Naive thymus-derived CD4-positive, alpha-beta T cell (primary cell): ENCODE measurements at regions not wholly inside any gene's neighbourhood (a gene's known extent, or its start where the extent isn't known, plus 50 kb on each side); places are given as distances from the start of the nearest gene placed in this dataset.
A peak's percentile ranks its signal among the peaks of the same experiment; 100 is the strongest.

Source experiments
- ATAC-seq: fragments of 150-1000 bp; cut with Tn5 transposase; 2 replicates; pipeline ENCODE4 v1.10.0; 2021; ENCODE audit warnings: mild to moderate bottlenecking, moderate library complexity
- CTCF ChIA-PET: fragments of 350-600 bp; sonication (Branson Sonifier 250); formaldehyde crosslinking; loops from one replicate; lab custom pipeline; 2021; ENCODE audit warnings: antibody characterized with exemption; lab: Charles Lee
- POLR2A ChIA-PET: fragments of 350-600 bp; sonication (Branson Sonifier 250); formaldehyde crosslinking; loops from one replicate; lab custom pipeline; 2021; ENCODE audit warnings: antibody characterized with exemption, inconsistent platforms; lab: Charles Lee
- DNase-seq, 9 donors: peaks; one replicate each; pipeline versions ENCODE4 v3.0.0 to v3.0.0-alpha.2; 2020 to 2022; ENCODE audit warnings: mixed read lengths in 1 of 9
- H3K27ac ChIP-seq: one replicate; pipeline ENCODE4 v1.7.0; 2013; ENCODE audit warnings: mild to moderate bottlenecking, low read depth, low read length, moderate library complexity
- H3K27me3 ChIP-seq, 2 donors: one replicate each; pipeline ENCODE4 v1.7.0; 2013; ENCODE audit warnings: low read length in 2 of 2, mild to moderate bottlenecking in 2 of 2, moderate library complexity in 2 of 2; ENCODE audit not compliant: control insufficient read depth in 2 of 2, insufficient read depth in 2 of 2
- H3K36me3 ChIP-seq, 3 experiments: 1 replicate in 2 of 3; 2 replicates in 1 of 3; pipeline ENCODE4 v1.7.0; 2013; ENCODE audit warnings: low read length in 3 of 3, mild to moderate bottlenecking in 3 of 3, moderate library complexity in 1 of 3; ENCODE audit not compliant: insufficient read depth in 3 of 3, control insufficient read depth in 2 of 3
- H3K4me1 ChIP-seq, 2 donors: one replicate each; pipeline ENCODE4 v1.7.0; 2013; ENCODE audit warnings: low read length in 2 of 2, mild to moderate bottlenecking in 2 of 2, moderate library complexity in 1 of 2; ENCODE audit not compliant: control insufficient read depth in 2 of 2, insufficient read depth in 2 of 2
- H3K4me3 ChIP-seq: 2 replicates; pipeline ENCODE4 v1.7.0; 2013; ENCODE audit warnings: mild to moderate bottlenecking, low read length
- H3K9me3 ChIP-seq, 3 experiments: 1 replicate in 2 of 3; 2 replicates in 1 of 3; pipeline ENCODE4 v1.7.0; 2013; ENCODE audit warnings: low read length in 3 of 3; ENCODE audit not compliant: control insufficient read depth in 2 of 3
- H3K27ac Mint-ChIP-seq, 9 donors: one replicate each; pipeline ENCODE4 v1.8.0; 2020 to 2022; ENCODE audit warnings: mixed read lengths in 9 of 9, mild to moderate bottlenecking in 8 of 9, moderate library complexity in 5 of 9, inconsistent platforms in 2 of 9
- H3K27me3 Mint-ChIP-seq, 5 donors: one replicate each; pipeline ENCODE4 v1.8.0; 2021 to 2022; ENCODE audit warnings: mixed read lengths in 5 of 5, mild to moderate bottlenecking in 1 of 5
- H3K36me3 Mint-ChIP-seq, 5 donors: one replicate each; pipeline ENCODE4 v1.8.0; 2020 to 2022; ENCODE audit warnings: mixed read lengths in 5 of 5, mild to moderate bottlenecking in 3 of 5, inconsistent platforms in 1 of 5
- H3K4me1 Mint-ChIP-seq, 7 donors: one replicate each; pipeline ENCODE4 v1.8.0; 2020 to 2022; ENCODE audit warnings: mixed read lengths in 7 of 7, mild to moderate bottlenecking in 3 of 7, inconsistent platforms in 1 of 7
- H3K4me3 Mint-ChIP-seq, 10 donors: one replicate each; pipeline ENCODE4 v1.8.0; 2020 to 2022; ENCODE audit warnings: mild to moderate bottlenecking in 10 of 10, mixed read lengths in 10 of 10, moderate library complexity in 6 of 10, inconsistent platforms in 2 of 10
- H3K9me3 Mint-ChIP-seq, 11 donors: one replicate each; pipeline ENCODE4 v1.8.0; 2020 to 2022; ENCODE audit warnings: mixed read lengths in 11 of 11, mild to moderate bottlenecking in 4 of 11, inconsistent platforms in 1 of 11, moderate library complexity in 1 of 11
- intact Hi-C, 2 donors: fragments of 100-400 bp; cut with micrococcal nuclease; formaldehyde crosslinking; loops; one replicate each; pipeline ENCODE4 v1.15.1; 2023

- no peaks in the 10 kb centered on the region for H3K36me3 ChIP-seq
- H3K4me1 Mint-ChIP-seq = peaks cover 0 to 10% (median 0%) of the 10 kb centered on the region in 7 donors
- intact Hi-C loops = no loop called here
- no peaks in the 10 kb centered on the region for H3K4me1 ChIP-seq
- no peaks in the 10 kb centered on the region for H3K9me3 ChIP-seq
- ATAC-seq (no peak), DNase-seq (no peak)
- no peaks in the 10 kb centered on the region for H3K27me3 ChIP-seq
- POLR2A ChIA-PET = no interaction called here
- no peak overlapping the region for H3K4me3 ChIP-seq
- peaks cover 0 to 30% (median 8%) of the 10 kb centered on the region in 5 donors for H3K27me3 Mint-ChIP-seq
- no peak overlapping the region for H3K27ac ChIP-seq
- H3K9me3 Mint-ChIP-seq = peaks cover 0 to 23% (median 11%) of the 10 kb centered on the region in 11 donors
- H3K36me3 Mint-ChIP-seq = peaks cover 0 to 10% (median 0%) of the 10 kb centered on the region in 5 donors
- CTCF ChIA-PET = no interaction called here
- no peak overlapping the region for H3K27ac Mint-ChIP-seq
- no peak overlapping the region for H3K4me3 Mint-ChIP-seq
Observed at GRCh38 chr20:60201198-60201835, 243.1 kb downstream of the CDH26 start.

- Mint-ChIP-seq H3K9me3 (peaks cover 0 to 23% (median 9%) of the 10 kb centered on the region in 11 donors), H3K4me1 (peaks cover 0 to 10% (median 0%) of the 10 kb centered on the region in 7 donors), H3K27ac (no peak overlapping the region), H3K4me3 (no peak overlapping the region), H3K27me3 (peaks cover 0 to 31% (median 8%) of the 10 kb centered on the region in 5 donors), H3K36me3 (peaks cover 0 to 10% (median 0%) of the 10 kb centered on the region in 5 donors)
- ATAC-seq (no peak), DNase-seq (no peak)
- Histone ChIP-seq H3K27me3 (no peaks in the 10 kb centered on the region), H3K9me3 (no peaks in the 10 kb centered on the region), H3K4me1 (no peaks in the 10 kb centered on the region), H3K36me3 (no peaks in the 10 kb centered on the region), H3K4me3 (no peak overlapping the region), H3K27ac (no peak overlapping the region)
- intact Hi-C loops = no loop called here
- POLR2A ChIA-PET = no interaction called here
- CTCF ChIA-PET = no interaction called here
Observed at GRCh38 chr20:60202046-60202445, 243.8 kb downstream of the CDH26 start.

GRCh38 chr20:60203451-60203850, 245.2 kb downstream of the CDH26 start:
- H3K4me1 ChIP-seq = no peaks in the 10 kb centered on the region
- H3K27ac Mint-ChIP-seq = no peak overlapping the region
- no peak overlapping the region for H3K4me3 Mint-ChIP-seq
- H3K27me3 Mint-ChIP-seq = peaks cover 0 to 27% (median 4%) of the 10 kb centered on the region in 5 donors
- no peaks in the 10 kb centered on the region for H3K36me3 ChIP-seq
- POLR2A ChIA-PET = interaction anchor here (0.7 to 1.0 kb wide), 2 partner anchors 31 to 219 kb away, joined by 4 read pairs; no protein-coding TSS in a partner anchor
- CTCF ChIA-PET = no interaction called here
- H3K27me3 ChIP-seq = no peaks in the 10 kb centered on the region
- DNase-seq (no peak), ATAC-seq (no peak)
- peaks cover 0 to 10% (median 0%) of the 10 kb centered on the region in 5 donors for H3K36me3 Mint-ChIP-seq
- no peaks in the 10 kb centered on the region for H3K9me3 ChIP-seq
- H3K4me3 ChIP-seq = no peak overlapping the region
- no peak overlapping the region for H3K27ac ChIP-seq
- peaks cover 0 to 12% (median 4%) of the 10 kb centered on the region in 11 donors for H3K9me3 Mint-ChIP-seq
- intact Hi-C loops = no loop called here
- peaks cover 0 to 10% (median 0%) of the 10 kb centered on the region in 7 donors for H3K4me1 Mint-ChIP-seq

GRCh38 chr20:60204601-60205000, 246.4 kb downstream of the CDH26 start:
- POLR2A ChIA-PET = no interaction called here
- H3K4me3 Mint-ChIP-seq = no peak overlapping the region
- H3K27ac Mint-ChIP-seq = no peak overlapping the region
- no peaks in the 10 kb centered on the region for H3K9me3 ChIP-seq
- ATAC-seq = no peak
- peaks cover 0 to 13% (median 0%) of the 10 kb centered on the region in 7 donors for H3K4me1 Mint-ChIP-seq
- no peak overlapping the region for H3K4me3 ChIP-seq
- peaks cover 0 to 16% (median 4%) of the 10 kb centered on the region in 5 donors for H3K27me3 Mint-ChIP-seq
- no peaks in the 10 kb centered on the region for H3K36me3 ChIP-seq
- H3K27ac ChIP-seq = no peak overlapping the region
- H3K27me3 ChIP-seq = no peaks in the 10 kb centered on the region
- CTCF ChIA-PET = interaction anchor here (0.6 kb wide), 1 partner anchor 606 kb away, joined by 3 read pairs; no protein-coding TSS in a partner anchor
- H3K4me1 ChIP-seq = no peaks in the 10 kb centered on the region
- peaks cover 0 to 2% (median under 1%) of the 10 kb centered on the region in 11 donors for H3K9me3 Mint-ChIP-seq
- no peak for DNase-seq
- H3K36me3 Mint-ChIP-seq = peaks cover 0 to 2% (median 0%) of the 10 kb centered on the region in 5 donors
- intact Hi-C loops = no loop called here

GRCh38 chr20:60206259-60206658, 248.0 kb downstream of the CDH26 start:
- Histone ChIP-seq H3K4me3 (no peak overlapping the region), H3K9me3 (no peaks in the 10 kb centered on the region), H3K27ac (no peak overlapping the region), H3K36me3 (no peaks in the 10 kb centered on the region), H3K4me1 (no peaks in the 10 kb centered on the region), H3K27me3 (no peaks in the 10 kb centered on the region)
- ChIA-PET POLR2A (no interaction called here), CTCF (no interaction called here)
- Mint-ChIP-seq H3K9me3 (peaks cover 0 to 2% (median 0%) of the 10 kb centered on the region in 11 donors), H3K27me3 (peaks cover 0 to 14% (median 2%) of the 10 kb centered on the region in 5 donors), H3K36me3 (no peaks in the 10 kb centered on the region), H3K4me1 (peaks cover 0 to 18% (median 4%) of the 10 kb centered on the region in 7 donors), H3K4me3 (no peak overlapping the region), H3K27ac (no peak overlapping the region)
- ATAC-seq (peak; percentile 45), DNase-seq (no peak)
- intact Hi-C loops = loop anchor here in 1 of 2 donors (5.0 kb wide), 1 partner anchor 69 kb away; no protein-coding TSS in a partner anchor

GRCh38 chr20:60209048-60209447, 250.8 kb downstream of the CDH26 start:
- H3K4me1 ChIP-seq = no peaks in the 10 kb centered on the region
- Mint-ChIP-seq H3K27me3 (peaks cover 0 to 14% (median 2%) of the 10 kb centered on the region in 5 donors), H3K27ac (no peak overlapping the region), H3K4me1 (peaks cover 0 to 17% (median 4%) of the 10 kb centered on the region in 7 donors), H3K9me3 (peaks cover 0 to 2% (median 0%) of the 10 kb centered on the region in 11 donors), H3K36me3 (no peaks in the 10 kb centered on the region), H3K4me3 (no peak overlapping the region)
- DNase-seq (no peak), ATAC-seq (no peak)
- no peaks in the 10 kb centered on the region for H3K9me3 ChIP-seq
- no peak overlapping the region for H3K27ac ChIP-seq
- H3K36me3 ChIP-seq = no peaks in the 10 kb centered on the region
- H3K27me3 ChIP-seq = no peaks in the 10 kb centered on the region
- intact Hi-C loops = loop anchor here in 1 of 2 donors (5.0 kb wide), 1 partner anchor 72 kb away; no protein-coding TSS in a partner anchor
- CTCF ChIA-PET = no interaction called here
- POLR2A ChIA-PET = no interaction called here
- no peak overlapping the region for H3K4me3 ChIP-seq
